ENCODE measurements at regions not wholly inside any gene's neighbourhood (a gene's known extent, or its start where the extent isn't known, plus 50 kb on each side); places are given as distances from the start of the nearest gene placed in this dataset.

- no peak for TF ChIP-seq CTCF (conservative IDR thresholded peaks at IDR 0.05; ENCODE audit: low read length)
- no peak overlapping the region for H3K4me3 ChIP-seq (ENCODE audit: low read length)
- DNase-seq (ENCODE audit: low read depth): no peak
These were observed 336.4 kb upstream of the AGA start for GRCh38 chr4:177778623-177779022.

- no peak for DNase-seq (ENCODE audit: low read depth)
- no peak overlapping the region for H3K4me3 ChIP-seq (ENCODE audit: low read length)
- TF ChIP-seq CTCF (conservative IDR thresholded peaks at IDR 0.05; ENCODE audit: low read length): no peak
These were observed 342.8 kb upstream of the AGA start for GRCh38 chr4:177785000-177785399.

GRCh38 chr4:177789610-177790009 lies 347.4 kb upstream of the AGA start:
- H3K4me3 ChIP-seq (ENCODE audit: low read length): no peak overlapping the region
- no peak for DNase-seq (ENCODE audit: low read depth)
- TF ChIP-seq CTCF (conservative IDR thresholded peaks at IDR 0.05; ENCODE audit: low read length): no peak

- no peak for DNase-seq (ENCODE audit: low read depth)
- no peak overlapping the region for H3K4me3 ChIP-seq (ENCODE audit: low read length)
- TF ChIP-seq CTCF (conservative IDR thresholded peaks at IDR 0.05; ENCODE audit: low read length): no peak
These were observed 349.0 kb upstream of the AGA start for GRCh38 chr4:177791188-177791587.

- no peak overlapping the region for H3K4me3 ChIP-seq (ENCODE audit: low read length)
- TF ChIP-seq CTCF (conservative IDR thresholded peaks at IDR 0.05; ENCODE audit: low read length): no peak
- no peak for DNase-seq (ENCODE audit: low read depth)
These were observed 354.6 kb upstream of the AGA start for GRCh38 chr4:177796841-177797240.

- no peak for DNase-seq (ENCODE audit: low read depth)
- no peak for TF ChIP-seq CTCF (conservative IDR thresholded peaks at IDR 0.05; ENCODE audit: low read length)
- H3K4me3 ChIP-seq (ENCODE audit: low read length): no peak overlapping the region
These were observed 355.9 kb upstream of the AGA start for GRCh38 chr4:177798161-177798560.

- DNase-seq (ENCODE audit: low read depth): no peak
- no peak overlapping the region for H3K4me3 ChIP-seq (ENCODE audit: low read length)
- TF ChIP-seq CTCF (conservative IDR thresholded peaks at IDR 0.05; ENCODE audit: low read length): no peak
These were observed 359.9 kb upstream of the AGA start for GRCh38 chr4:177802162-177802561.
